PFSK-1 (cell line): ENCODE measurements at regions not wholly inside any gene's neighbourhood (a gene's known extent, or its start where the extent isn't known, plus 50 kb on each side); places are given as distances from the start of the nearest gene placed in this dataset.

ENCODE experiments used
- FOXP2 ChIP-seq: optimal IDR thresholded peaks from 2 replicates; pipeline ENCODE3; 2011; ENCODE audit warnings: borderline replicate concordance, control low read depth, inconsistent platforms; ENCODE audit not compliant: insufficient read depth; ENCODE audit errors: extremely low read length, extremely low read depth
- POLR2AphosphoS5 ChIP-seq: IDR thresholded peaks from 2 replicates; pipeline ENCODE4 v1.6.1; 2012; ENCODE audit warnings: low read depth, mild to moderate bottlenecking, control low read depth, low read length, moderate library complexity
- SIN3A ChIP-seq: IDR thresholded peaks from 2 replicates; pipeline ENCODE4 v1.6.1; 2012; ENCODE audit warnings: mild to moderate bottlenecking, low read length, moderate library complexity, borderline replicate concordance; ENCODE audit not compliant: insufficient read depth
- TAF1 ChIP-seq: IDR thresholded peaks from 2 replicates; pipeline ENCODE4 v1.6.1; 2012; ENCODE audit warnings: low read length, control low read depth, borderline replicate concordance; ENCODE audit not compliant: insufficient read depth
- TF ChIP-seq, protein P1 (sequence below), 2 experiments: IDR thresholded peaks; 2 replicates each; pipeline versions ENCODE4 v1.6.1 to v1.8.0; 2011 to 2012; ENCODE audit warnings: low read depth in 2 of 2, low read length in 2 of 2, control low read depth in 1 of 2, inconsistent platforms in 1 of 2, mild to moderate bottlenecking in 1 of 2, moderate library complexity in 1 of 2; ENCODE audit not compliant: insufficient read depth in 1 of 2

DNA sequence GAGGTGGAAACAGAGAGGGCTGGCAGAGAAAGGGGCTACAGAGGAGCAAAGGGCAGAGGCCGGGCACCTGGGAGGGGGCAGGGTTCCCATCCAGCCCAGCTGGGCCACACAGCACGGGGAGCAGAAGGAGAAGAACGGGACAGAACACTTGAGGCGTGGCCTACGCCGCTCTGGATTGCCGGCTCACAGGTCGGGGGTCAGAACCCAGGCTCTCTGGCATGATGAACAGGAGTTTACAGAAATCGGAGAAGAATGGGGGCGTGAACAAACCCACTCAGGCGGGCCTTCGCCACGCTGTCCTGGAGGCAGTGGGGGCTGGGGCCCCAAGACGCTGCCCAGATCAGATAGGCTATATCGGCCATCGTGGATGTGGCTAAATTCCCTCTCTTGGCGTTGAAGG lies 362.2 kb upstream of the SHH start:
- TF ChIP-seq POLR2AphosphoS5 (no peak), FOXP2 (no peak), TAF1 (no peak), SIN3A (no peak)
- TF ChIP-seq, protein P1, sequence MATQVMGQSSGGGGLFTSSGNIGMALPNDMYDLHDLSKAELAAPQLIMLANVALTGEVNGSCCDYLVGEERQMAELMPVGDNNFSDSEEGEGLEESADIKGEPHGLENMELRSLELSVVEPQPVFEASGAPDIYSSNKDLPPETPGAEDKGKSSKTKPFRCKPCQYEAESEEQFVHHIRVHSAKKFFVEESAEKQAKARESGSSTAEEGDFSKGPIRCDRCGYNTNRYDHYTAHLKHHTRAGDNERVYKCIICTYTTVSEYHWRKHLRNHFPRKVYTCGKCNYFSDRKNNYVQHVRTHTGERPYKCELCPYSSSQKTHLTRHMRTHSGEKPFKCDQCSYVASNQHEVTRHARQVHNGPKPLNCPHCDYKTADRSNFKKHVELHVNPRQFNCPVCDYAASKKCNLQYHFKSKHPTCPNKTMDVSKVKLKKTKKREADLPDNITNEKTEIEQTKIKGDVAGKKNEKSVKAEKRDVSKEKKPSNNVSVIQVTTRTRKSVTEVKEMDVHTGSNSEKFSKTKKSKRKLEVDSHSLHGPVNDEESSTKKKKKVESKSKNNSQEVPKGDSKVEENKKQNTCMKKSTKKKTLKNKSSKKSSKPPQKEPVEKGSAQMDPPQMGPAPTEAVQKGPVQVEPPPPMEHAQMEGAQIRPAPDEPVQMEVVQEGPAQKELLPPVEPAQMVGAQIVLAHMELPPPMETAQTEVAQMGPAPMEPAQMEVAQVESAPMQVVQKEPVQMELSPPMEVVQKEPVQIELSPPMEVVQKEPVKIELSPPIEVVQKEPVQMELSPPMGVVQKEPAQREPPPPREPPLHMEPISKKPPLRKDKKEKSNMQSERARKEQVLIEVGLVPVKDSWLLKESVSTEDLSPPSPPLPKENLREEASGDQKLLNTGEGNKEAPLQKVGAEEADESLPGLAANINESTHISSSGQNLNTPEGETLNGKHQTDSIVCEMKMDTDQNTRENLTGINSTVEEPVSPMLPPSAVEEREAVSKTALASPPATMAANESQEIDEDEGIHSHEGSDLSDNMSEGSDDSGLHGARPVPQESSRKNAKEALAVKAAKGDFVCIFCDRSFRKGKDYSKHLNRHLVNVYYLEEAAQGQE (IDR thresholded peaks at IDR 0.05; ENCODE audit: insufficient read depth in 1 of 2, low read depth in 2 of 2, low read length in 2 of 2), result no peak

DNA sequence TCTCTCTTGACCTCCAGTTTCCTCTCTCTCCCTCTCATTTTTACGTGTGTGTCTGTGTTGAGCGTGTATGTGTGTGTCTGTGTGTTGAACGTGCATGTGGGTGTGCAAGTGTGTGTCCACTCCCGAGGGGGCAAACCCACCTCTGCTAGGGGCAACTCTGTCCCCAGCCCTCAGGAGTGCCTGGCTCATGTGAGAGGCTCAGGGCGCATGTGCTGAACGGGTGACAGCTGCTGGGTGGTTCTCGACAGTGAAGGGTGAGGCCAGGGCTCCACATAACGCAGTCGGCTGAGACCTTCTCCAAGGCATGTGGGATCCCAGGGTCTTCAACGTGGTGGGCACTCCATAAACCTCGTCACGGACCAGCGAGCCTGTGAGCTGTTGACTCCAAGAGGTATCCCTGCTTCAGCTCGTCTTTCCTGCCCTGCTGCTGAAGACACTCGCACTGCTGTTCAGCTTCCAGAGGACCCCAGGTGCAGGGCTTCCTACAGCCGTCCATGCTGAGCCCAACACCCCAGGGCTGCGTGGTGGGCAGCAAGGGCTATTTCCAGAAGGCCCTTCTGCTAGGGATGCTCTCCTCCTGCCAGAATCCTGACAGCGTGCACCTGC lies 361.6 kb upstream of the SHH start:
- TF ChIP-seq SIN3A (no peak), TAF1 (no peak), POLR2AphosphoS5 (no peak), FOXP2 (no peak)
- TF ChIP-seq, protein P1 (IDR thresholded peaks at IDR 0.05; ENCODE audit: insufficient read depth in 1 of 2, low read depth in 2 of 2, low read length in 2 of 2), result no peak

DNA sequence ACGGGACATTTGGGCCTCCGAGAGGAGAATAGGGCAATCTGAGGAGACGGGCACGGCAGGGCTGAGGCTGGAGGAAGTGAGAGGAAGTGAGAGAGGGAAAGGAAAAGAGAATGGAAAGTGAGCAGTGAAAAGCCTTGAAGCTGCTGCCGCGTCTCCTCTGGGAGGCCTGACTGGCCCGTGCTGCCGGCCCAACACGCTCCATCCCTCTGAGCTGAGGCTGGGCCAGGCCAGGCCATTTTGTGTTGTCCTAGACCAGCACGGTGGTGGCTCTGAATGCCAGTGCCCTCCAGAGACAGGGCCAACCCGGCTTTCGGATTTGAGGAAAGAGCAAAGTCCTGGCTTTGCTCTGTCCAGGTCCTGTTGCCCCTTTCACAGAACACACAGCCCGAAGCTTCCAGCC lies 361.1 kb upstream of the SHH start:
- TF ChIP-seq, protein P1 (IDR thresholded peaks at IDR 0.05; ENCODE audit: insufficient read depth in 1 of 2, low read depth in 2 of 2, low read length in 2 of 2), result no peak
- TF ChIP-seq FOXP2 (no peak), SIN3A (no peak), TAF1 (no peak), POLR2AphosphoS5 (no peak)

DNA sequence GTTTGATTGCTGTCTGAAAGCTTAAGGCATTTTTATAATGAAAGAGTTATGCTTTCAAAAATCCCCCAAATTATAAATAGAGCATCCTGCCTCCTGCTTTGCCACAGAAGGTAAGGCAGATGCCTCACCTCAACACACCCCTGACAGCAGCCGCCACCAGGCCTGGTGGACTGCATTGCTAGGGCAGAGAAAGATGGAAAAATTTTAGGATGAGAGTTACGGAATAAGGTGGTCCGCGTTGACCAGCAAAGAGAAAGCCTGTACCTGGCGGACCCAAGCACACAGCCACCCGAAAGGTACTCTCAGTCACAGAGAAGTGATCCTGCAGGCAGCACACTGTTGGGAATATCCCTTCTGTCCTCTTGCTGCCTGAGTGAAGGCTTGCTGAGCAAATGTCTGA lies 360.4 kb upstream of the SHH start:
- TF ChIP-seq POLR2AphosphoS5 (no peak), TAF1 (no peak), FOXP2 (no peak), SIN3A (no peak)
- TF ChIP-seq, protein P1 (IDR thresholded peaks at IDR 0.05; ENCODE audit: insufficient read depth in 1 of 2, low read depth in 2 of 2, low read length in 2 of 2), result no peak
